Naive thymus-derived CD4-positive, alpha-beta T cell (primary cell): ENCODE measurements at regions not wholly inside any gene's neighbourhood (a gene's known extent, or its start where the extent isn't known, plus 50 kb on each side); places are given as distances from the start of the nearest gene placed in this dataset.

ENCODE experiments used
- ATAC-seq: fragments of 150-1000 bp; cut with Tn5 transposase; 2 replicates; pipeline ENCODE4 v1.10.0; 2021; ENCODE audit warnings: mild to moderate bottlenecking, moderate library complexity
- CTCF ChIA-PET: fragments of 350-600 bp; sonication (Branson Sonifier 250); formaldehyde crosslinking; loops from one replicate; lab custom pipeline; 2021; ENCODE audit warnings: antibody characterized with exemption; lab: Charles Lee
- POLR2A ChIA-PET: fragments of 350-600 bp; sonication (Branson Sonifier 250); formaldehyde crosslinking; loops from one replicate; lab custom pipeline; 2021; ENCODE audit warnings: antibody characterized with exemption, inconsistent platforms; lab: Charles Lee
- DNase-seq, 9 donors: peaks; one replicate each; pipeline versions ENCODE4 v3.0.0 to v3.0.0-alpha.2; 2020 to 2022; ENCODE audit warnings: mixed read lengths in 1 of 9
- H3K27ac ChIP-seq: one replicate; pipeline ENCODE4 v1.7.0; 2013; ENCODE audit warnings: mild to moderate bottlenecking, low read depth, low read length, moderate library complexity
- H3K27me3 ChIP-seq, 2 donors: one replicate each; pipeline ENCODE4 v1.7.0; 2013; ENCODE audit warnings: low read length in 2 of 2, mild to moderate bottlenecking in 2 of 2, moderate library complexity in 2 of 2; ENCODE audit not compliant: control insufficient read depth in 2 of 2, insufficient read depth in 2 of 2
- H3K36me3 ChIP-seq, 3 experiments: 1 replicate in 2 of 3; 2 replicates in 1 of 3; pipeline ENCODE4 v1.7.0; 2013; ENCODE audit warnings: low read length in 3 of 3, mild to moderate bottlenecking in 3 of 3, moderate library complexity in 1 of 3; ENCODE audit not compliant: insufficient read depth in 3 of 3, control insufficient read depth in 2 of 3
- H3K4me1 ChIP-seq, 2 donors: one replicate each; pipeline ENCODE4 v1.7.0; 2013; ENCODE audit warnings: low read length in 2 of 2, mild to moderate bottlenecking in 2 of 2, moderate library complexity in 1 of 2; ENCODE audit not compliant: control insufficient read depth in 2 of 2, insufficient read depth in 2 of 2
- H3K4me3 ChIP-seq: 2 replicates; pipeline ENCODE4 v1.7.0; 2013; ENCODE audit warnings: mild to moderate bottlenecking, low read length
- H3K9me3 ChIP-seq, 3 experiments: 1 replicate in 2 of 3; 2 replicates in 1 of 3; pipeline ENCODE4 v1.7.0; 2013; ENCODE audit warnings: low read length in 3 of 3; ENCODE audit not compliant: control insufficient read depth in 2 of 3
- H3K27ac Mint-ChIP-seq, 9 donors: one replicate each; pipeline ENCODE4 v1.8.0; 2020 to 2022; ENCODE audit warnings: mixed read lengths in 9 of 9, mild to moderate bottlenecking in 8 of 9, moderate library complexity in 5 of 9, inconsistent platforms in 2 of 9
- H3K27me3 Mint-ChIP-seq, 5 donors: one replicate each; pipeline ENCODE4 v1.8.0; 2021 to 2022; ENCODE audit warnings: mixed read lengths in 5 of 5, mild to moderate bottlenecking in 1 of 5
- H3K36me3 Mint-ChIP-seq, 5 donors: one replicate each; pipeline ENCODE4 v1.8.0; 2020 to 2022; ENCODE audit warnings: mixed read lengths in 5 of 5, mild to moderate bottlenecking in 3 of 5, inconsistent platforms in 1 of 5
- H3K4me1 Mint-ChIP-seq, 7 donors: one replicate each; pipeline ENCODE4 v1.8.0; 2020 to 2022; ENCODE audit warnings: mixed read lengths in 7 of 7, mild to moderate bottlenecking in 3 of 7, inconsistent platforms in 1 of 7
- H3K4me3 Mint-ChIP-seq, 10 donors: one replicate each; pipeline ENCODE4 v1.8.0; 2020 to 2022; ENCODE audit warnings: mild to moderate bottlenecking in 10 of 10, mixed read lengths in 10 of 10, moderate library complexity in 6 of 10, inconsistent platforms in 2 of 10
- H3K9me3 Mint-ChIP-seq, 11 donors: one replicate each; pipeline ENCODE4 v1.8.0; 2020 to 2022; ENCODE audit warnings: mixed read lengths in 11 of 11, mild to moderate bottlenecking in 4 of 11, inconsistent platforms in 1 of 11, moderate library complexity in 1 of 11
- intact Hi-C, 2 donors: fragments of 100-400 bp; cut with micrococcal nuclease; formaldehyde crosslinking; loops; one replicate each; pipeline ENCODE4 v1.15.1; 2023

- no peaks in the 10 kb centered on the region for H3K36me3 ChIP-seq
- ATAC-seq (no peak), DNase-seq (no peak)
- no peak overlapping the region for H3K27ac ChIP-seq
- no peak overlapping the region for H3K4me3 ChIP-seq
- H3K4me1 ChIP-seq: no peaks in the 10 kb centered on the region
- Mint-ChIP-seq H3K9me3 (peaks cover 0 to 5% (median 0%) of the 10 kb centered on the region in 11 donors), H3K4me1 (no peaks in the 10 kb centered on the region), H3K4me3 (no peak overlapping the region), H3K36me3 (no peaks in the 10 kb centered on the region), H3K27ac (no peak overlapping the region), H3K27me3 (no peaks in the 10 kb centered on the region)
- CTCF ChIA-PET: no interaction called here
- intact Hi-C loops: no loop called here
- H3K27me3 ChIP-seq: no peaks in the 10 kb centered on the region
- H3K9me3 ChIP-seq: no peaks in the 10 kb centered on the region
- POLR2A ChIA-PET: no interaction called here
These were observed 680.1 kb upstream of the FSHR start for GRCh38 chr2:49834433-49834832.

GRCh38 chr2:49832555-49832954 is 678.2 kb upstream of the FSHR start:
- intact Hi-C loops: no loop called here
- no peak for ATAC-seq
- Mint-ChIP-seq H3K36me3 (no peaks in the 10 kb centered on the region), H3K4me3 (no peak overlapping the region), H3K27me3 (no peaks in the 10 kb centered on the region), H3K4me1 (no peaks in the 10 kb centered on the region), H3K27ac (no peak overlapping the region), H3K9me3 (peaks cover 0 to 18% (median 3%) of the 10 kb centered on the region in 11 donors)
- no peaks in the 10 kb centered on the region for H3K36me3 ChIP-seq
- H3K27ac ChIP-seq: no peak overlapping the region
- no peaks in the 10 kb centered on the region for H3K9me3 ChIP-seq
- no peaks in the 10 kb centered on the region for H3K27me3 ChIP-seq
- no peak for DNase-seq
- POLR2A ChIA-PET: no interaction called here
- H3K4me3 ChIP-seq: no peak overlapping the region
- no peaks in the 10 kb centered on the region for H3K4me1 ChIP-seq
- CTCF ChIA-PET: no interaction called here

- DNase-seq: no peak
- intact Hi-C loops: no loop called here
- Histone ChIP-seq H3K27me3 (no peaks in the 10 kb centered on the region), H3K9me3 (no peaks in the 10 kb centered on the region), H3K4me1 (no peaks in the 10 kb centered on the region), H3K4me3 (no peak overlapping the region), H3K36me3 (no peaks in the 10 kb centered on the region), H3K27ac (no peak overlapping the region)
- Mint-ChIP-seq H3K27me3 (no peaks in the 10 kb centered on the region), H3K27ac (peak overlapping the region in 1 of 9 donors; percentile 15), H3K9me3 (peaks cover 0 to 20% (median 3%) of the 10 kb centered on the region in 11 donors), H3K36me3 (no peaks in the 10 kb centered on the region), H3K4me1 (no peaks in the 10 kb centered on the region), H3K4me3 (no peak overlapping the region)
- no peak for ATAC-seq
- CTCF ChIA-PET: no interaction called here
- POLR2A ChIA-PET: no interaction called here
These were observed 677.5 kb upstream of the FSHR start for GRCh38 chr2:49831698-49832367.

GRCh38 chr2:49830846-49831245 is 676.5 kb upstream of the FSHR start:
- CTCF ChIA-PET: no interaction called here
- no peak overlapping the region for H3K27ac ChIP-seq
- Mint-ChIP-seq H3K36me3 (no peaks in the 10 kb centered on the region), H3K4me3 (no peak overlapping the region), H3K9me3 (peaks cover 2 to 25% (median 6%) of the 10 kb centered on the region in 11 donors), H3K27me3 (no peaks in the 10 kb centered on the region), H3K27ac (no peak overlapping the region), H3K4me1 (no peaks in the 10 kb centered on the region)
- H3K4me1 ChIP-seq: no peaks in the 10 kb centered on the region
- no peak overlapping the region for H3K4me3 ChIP-seq
- H3K36me3 ChIP-seq: no peaks in the 10 kb centered on the region
- DNase-seq: no peak
- POLR2A ChIA-PET: no interaction called here
- no peaks in the 10 kb centered on the region for H3K9me3 ChIP-seq
- no peak for ATAC-seq
- intact Hi-C loops: no loop called here
- H3K27me3 ChIP-seq: no peaks in the 10 kb centered on the region

GRCh38 chr2:49827366-49827765 is 673.1 kb upstream of the FSHR start:
- H3K4me3 ChIP-seq: no peak overlapping the region
- H3K27me3 Mint-ChIP-seq: no peaks in the 10 kb centered on the region
- H3K4me1 ChIP-seq: no peaks in the 10 kb centered on the region
- ChIA-PET CTCF (no interaction called here), POLR2A (no interaction called here)
- H3K27me3 ChIP-seq: no peaks in the 10 kb centered on the region
- ATAC-seq (no peak), DNase-seq (no peak)
- H3K27ac ChIP-seq: no peak overlapping the region
- no peaks in the 10 kb centered on the region for H3K4me1 Mint-ChIP-seq
- H3K36me3 ChIP-seq: no peaks in the 10 kb centered on the region
- H3K9me3 ChIP-seq: no peaks in the 10 kb centered on the region
- intact Hi-C loops: no loop called here
- peaks cover 9 to 41% (median 16%) of the 10 kb centered on the region in 11 donors for H3K9me3 Mint-ChIP-seq
- no peak overlapping the region for H3K4me3 Mint-ChIP-seq
- H3K27ac Mint-ChIP-seq: no peak overlapping the region
- H3K36me3 Mint-ChIP-seq: peaks cover 0 to 5% (median 0%) of the 10 kb centered on the region in 5 donors

GRCh38 chr2:49813208-49813607 is 658.9 kb upstream of the FSHR start:
- Mint-ChIP-seq H3K27me3 (no peaks in the 10 kb centered on the region), H3K4me1 (no peaks in the 10 kb centered on the region), H3K4me3 (no peak overlapping the region), H3K36me3 (no peaks in the 10 kb centered on the region), H3K9me3 (peaks cover 0 to 9% (median 0%) of the 10 kb centered on the region in 11 donors), H3K27ac (no peak overlapping the region)
- ATAC-seq (no peak), DNase-seq (no peak)
- intact Hi-C loops: no loop called here
- Histone ChIP-seq H3K27ac (no peak overlapping the region), H3K36me3 (no peaks in the 10 kb centered on the region), H3K9me3 (no peaks in the 10 kb centered on the region), H3K4me1 (no peaks in the 10 kb centered on the region), H3K27me3 (no peaks in the 10 kb centered on the region), H3K4me3 (no peak overlapping the region)
- ChIA-PET POLR2A (no interaction called here), CTCF (no interaction called here)

- Mint-ChIP-seq H3K9me3 (peaks cover 0 to 9% (median 0%) of the 10 kb centered on the region in 11 donors), H3K4me1 (no peaks in the 10 kb centered on the region), H3K27me3 (no peaks in the 10 kb centered on the region), H3K36me3 (no peaks in the 10 kb centered on the region), H3K4me3 (no peak overlapping the region), H3K27ac (no peak overlapping the region)
- Histone ChIP-seq H3K9me3 (no peaks in the 10 kb centered on the region), H3K4me1 (no peaks in the 10 kb centered on the region), H3K4me3 (no peak overlapping the region), H3K27me3 (no peaks in the 10 kb centered on the region), H3K36me3 (no peaks in the 10 kb centered on the region), H3K27ac (no peak overlapping the region)
- DNase-seq (no peak), ATAC-seq (no peak)
- ChIA-PET POLR2A (no interaction called here), CTCF (no interaction called here)
- intact Hi-C loops: no loop called here
These were observed 658.4 kb upstream of the FSHR start for GRCh38 chr2:49812730-49813129.
